ENCODE measurements at regions not wholly inside any gene's neighbourhood (a gene's known extent, or its start where the extent isn't known, plus 50 kb on each side); places are given as distances from the start of the nearest gene placed in this dataset.
"Not testable (repeated sequence)": the region's sequence is repeated elsewhere in the genome, so short reads cannot be mapped to it uniquely, and the experiment has no call there.

DNA sequence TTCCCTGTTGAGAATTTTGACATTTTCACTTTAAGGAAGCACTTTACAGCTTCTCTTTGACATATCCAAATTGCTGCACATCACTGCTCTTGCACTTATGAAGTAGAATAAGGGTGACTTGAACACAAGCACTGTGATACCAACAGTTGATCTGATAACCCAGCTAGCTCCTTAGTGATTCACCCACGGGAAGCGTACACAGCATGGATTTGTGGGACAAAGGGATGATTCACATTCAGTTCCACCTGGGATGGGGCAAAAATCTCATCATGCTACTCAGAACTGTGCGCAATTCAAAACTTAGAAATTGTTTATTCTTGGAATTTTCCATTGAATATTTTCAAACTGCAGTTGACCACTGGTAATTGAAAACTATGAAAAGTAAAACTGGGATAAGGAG is 1565.5 kb upstream of the CDH9 start:
- H3K4me3 ChIP-seq (replicated peaks; ENCODE audit: low read depth, low read length) = no peak overlapping the region
- no peak for DNase-seq (ENCODE audit: extremely low read depth, insufficient read length)
- TF ChIP-seq, protein P1, sequence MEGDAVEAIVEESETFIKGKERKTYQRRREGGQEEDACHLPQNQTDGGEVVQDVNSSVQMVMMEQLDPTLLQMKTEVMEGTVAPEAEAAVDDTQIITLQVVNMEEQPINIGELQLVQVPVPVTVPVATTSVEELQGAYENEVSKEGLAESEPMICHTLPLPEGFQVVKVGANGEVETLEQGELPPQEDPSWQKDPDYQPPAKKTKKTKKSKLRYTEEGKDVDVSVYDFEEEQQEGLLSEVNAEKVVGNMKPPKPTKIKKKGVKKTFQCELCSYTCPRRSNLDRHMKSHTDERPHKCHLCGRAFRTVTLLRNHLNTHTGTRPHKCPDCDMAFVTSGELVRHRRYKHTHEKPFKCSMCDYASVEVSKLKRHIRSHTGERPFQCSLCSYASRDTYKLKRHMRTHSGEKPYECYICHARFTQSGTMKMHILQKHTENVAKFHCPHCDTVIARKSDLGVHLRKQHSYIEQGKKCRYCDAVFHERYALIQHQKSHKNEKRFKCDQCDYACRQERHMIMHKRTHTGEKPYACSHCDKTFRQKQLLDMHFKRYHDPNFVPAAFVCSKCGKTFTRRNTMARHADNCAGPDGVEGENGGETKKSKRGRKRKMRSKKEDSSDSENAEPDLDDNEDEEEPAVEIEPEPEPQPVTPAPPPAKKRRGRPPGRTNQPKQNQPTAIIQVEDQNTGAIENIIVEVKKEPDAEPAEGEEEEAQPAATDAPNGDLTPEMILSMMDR (IDR thresholded peaks at IDR 0.05; ENCODE audit: insufficient read depth, low read length, poor library complexity, severe bottlenecking) = no peak
- H3K27me3 ChIP-seq (replicated peaks; ENCODE audit: control insufficient read depth, insufficient read depth, low read length) = no peaks in the 10 kb centered on the region
- H3K36me3 ChIP-seq (ENCODE audit: control insufficient read depth, insufficient read depth, low read length) = no peaks in the 10 kb centered on the region

DNA sequence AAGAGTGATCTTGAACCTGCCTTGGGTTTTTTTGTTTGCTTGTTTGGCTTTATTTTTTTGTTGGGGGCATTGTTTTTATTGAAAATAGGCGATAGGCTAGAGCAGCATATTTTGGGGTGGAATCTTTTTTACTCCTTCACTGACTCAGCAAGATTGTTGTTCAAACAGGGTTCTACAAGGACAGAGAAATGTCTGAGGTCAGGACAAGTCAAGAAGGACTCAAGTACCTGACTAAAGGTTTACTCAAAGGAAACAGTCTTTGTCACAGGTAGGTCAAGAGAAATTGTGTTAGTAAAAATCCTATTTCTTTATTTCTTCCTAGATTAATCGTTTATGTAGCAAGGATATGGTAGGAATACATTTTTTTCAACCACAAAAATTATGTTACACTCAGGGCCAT is 1564.0 kb upstream of the CDH9 start:
- Histone ChIP-seq H3K27me3 (replicated peaks; ENCODE audit: control insufficient read depth, insufficient read depth, low read length) (no peaks in the 10 kb centered on the region), H3K36me3 (ENCODE audit: control insufficient read depth, insufficient read depth, low read length) (no peaks in the 10 kb centered on the region), H3K4me3 (replicated peaks; ENCODE audit: low read depth, low read length) (no peak overlapping the region)
- no peak for DNase-seq (ENCODE audit: extremely low read depth, insufficient read length)
- TF ChIP-seq, protein P1 (IDR thresholded peaks at IDR 0.05; ENCODE audit: insufficient read depth, low read length, poor library complexity, severe bottlenecking) = no peak

DNA sequence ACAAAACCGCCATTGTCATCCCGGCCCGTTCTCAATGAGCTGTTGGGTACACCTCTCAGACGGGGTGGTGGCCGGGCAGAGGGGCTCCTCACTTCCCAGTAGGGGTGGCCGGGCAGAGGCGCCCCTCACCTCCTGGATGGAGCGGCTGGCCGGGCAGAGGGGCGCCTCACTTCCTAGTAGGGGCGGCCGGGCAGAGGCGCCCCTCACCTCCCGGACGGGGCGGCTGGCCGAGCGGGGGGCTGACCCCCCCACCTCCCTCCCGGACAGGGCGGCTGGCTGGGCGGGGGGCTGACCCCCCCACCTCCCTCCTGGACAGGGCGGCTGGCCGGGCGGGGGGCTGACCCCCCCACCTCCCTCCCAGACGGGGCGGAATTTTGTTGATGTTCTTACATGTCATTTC is 1558.3 kb upstream of the CDH9 start:
- H3K4me3 ChIP-seq (replicated peaks; ENCODE audit: low read depth, low read length); H3K36me3 ChIP-seq (ENCODE audit: control insufficient read depth, insufficient read depth, low read length); H3K27me3 ChIP-seq (replicated peaks; ENCODE audit: control insufficient read depth, insufficient read depth, low read length); DNase-seq (ENCODE audit: extremely low read depth, insufficient read length): not testable (repeated sequence)

DNA sequence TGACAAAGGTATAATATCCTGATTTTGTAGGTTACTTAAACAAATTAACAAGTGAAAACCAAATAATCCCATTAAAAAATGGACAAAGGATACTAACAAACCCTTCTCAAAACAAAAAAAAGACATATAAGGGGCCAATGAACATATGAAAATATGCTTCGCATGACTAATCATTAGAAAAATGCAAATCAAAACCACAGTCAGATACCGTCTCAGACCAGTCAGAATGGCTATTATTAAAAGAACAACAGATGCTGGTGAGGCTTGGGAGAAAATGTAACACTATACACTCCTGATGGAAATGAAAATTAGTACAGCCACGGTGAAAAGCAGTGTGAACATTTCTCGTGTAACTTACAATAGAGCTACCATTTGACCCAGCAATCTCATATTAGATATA is 1542.2 kb upstream of the CDH9 start:
- no peak overlapping the region for H3K4me3 ChIP-seq (replicated peaks; ENCODE audit: low read depth, low read length)
- no peaks in the 10 kb centered on the region for H3K27me3 ChIP-seq (replicated peaks; ENCODE audit: control insufficient read depth, insufficient read depth, low read length)
- TF ChIP-seq, protein P1 (IDR thresholded peaks at IDR 0.05; ENCODE audit: insufficient read depth, low read length, poor library complexity, severe bottlenecking) = no peak
- no peaks in the 10 kb centered on the region for H3K36me3 ChIP-seq (ENCODE audit: control insufficient read depth, insufficient read depth, low read length)
- DNase-seq (ENCODE audit: extremely low read depth, insufficient read length) = no peak

DNA sequence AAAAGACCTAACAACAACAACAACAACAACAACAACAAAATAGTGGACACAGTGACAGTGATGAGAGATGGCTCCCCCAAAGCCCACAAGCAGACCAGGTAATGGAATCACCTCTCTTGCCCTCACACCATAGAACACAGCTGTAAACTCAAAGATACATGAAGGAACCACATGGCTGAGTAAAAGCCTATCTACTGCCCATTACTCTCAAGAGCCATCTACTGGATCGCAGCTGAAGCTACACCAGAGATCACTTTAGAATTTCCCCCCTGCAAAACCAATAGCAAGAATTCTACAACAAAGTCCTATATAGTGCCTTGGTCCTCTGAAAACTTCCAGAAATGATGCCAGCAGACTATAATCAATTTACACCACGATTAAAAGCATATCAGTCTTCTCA is 1537.6 kb upstream of the CDH9 start:
- H3K27me3 ChIP-seq (replicated peaks; ENCODE audit: control insufficient read depth, insufficient read depth, low read length) = no peaks in the 10 kb centered on the region
- no peaks in the 10 kb centered on the region for H3K36me3 ChIP-seq (ENCODE audit: control insufficient read depth, insufficient read depth, low read length)
- DNase-seq (ENCODE audit: extremely low read depth, insufficient read length) = no peak
- TF ChIP-seq, protein P1 (IDR thresholded peaks at IDR 0.05; ENCODE audit: insufficient read depth, low read length, poor library complexity, severe bottlenecking) = no peak
- H3K4me3 ChIP-seq (replicated peaks; ENCODE audit: low read depth, low read length) = no peak overlapping the region

DNA sequence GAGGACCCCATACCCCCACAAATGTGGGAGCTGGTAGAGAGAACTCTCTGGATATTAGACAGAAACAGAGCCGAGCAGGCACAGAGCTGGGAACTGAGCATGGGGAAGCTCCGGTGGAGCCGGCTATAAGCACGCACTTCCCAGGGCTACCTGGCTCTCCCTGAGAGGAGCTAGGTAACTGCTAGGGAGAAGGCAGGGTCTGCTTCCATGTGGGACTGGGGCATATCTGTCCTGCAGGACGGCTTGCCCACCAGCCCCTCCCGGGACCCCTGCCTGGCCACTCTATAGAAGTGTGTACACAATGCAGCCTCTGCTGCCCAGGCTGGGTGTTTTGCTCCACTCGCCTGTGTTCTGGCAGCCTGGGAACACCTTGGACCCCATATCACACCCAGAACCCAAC is 1537.0 kb upstream of the CDH9 start:
- H3K4me3 ChIP-seq (replicated peaks; ENCODE audit: low read depth, low read length) = no peak overlapping the region
- no peaks in the 10 kb centered on the region for H3K27me3 ChIP-seq (replicated peaks; ENCODE audit: control insufficient read depth, insufficient read depth, low read length)
- no peaks in the 10 kb centered on the region for H3K36me3 ChIP-seq (ENCODE audit: control insufficient read depth, insufficient read depth, low read length)
- no peak for DNase-seq (ENCODE audit: extremely low read depth, insufficient read length)
- TF ChIP-seq, protein P1 (IDR thresholded peaks at IDR 0.05; ENCODE audit: insufficient read depth, low read length, poor library complexity, severe bottlenecking) = no peak

Data from GM06990 (cell line).